ENCODE measurements at regions not wholly inside any gene's neighbourhood (a gene's known extent, or its start where the extent isn't known, plus 50 kb on each side); places are given as distances from the start of the nearest gene placed in this dataset.
"Not testable (repeated sequence)": the region's sequence is repeated elsewhere in the genome, so short reads cannot be mapped to it uniquely, and the experiment has no call there.

DNA sequence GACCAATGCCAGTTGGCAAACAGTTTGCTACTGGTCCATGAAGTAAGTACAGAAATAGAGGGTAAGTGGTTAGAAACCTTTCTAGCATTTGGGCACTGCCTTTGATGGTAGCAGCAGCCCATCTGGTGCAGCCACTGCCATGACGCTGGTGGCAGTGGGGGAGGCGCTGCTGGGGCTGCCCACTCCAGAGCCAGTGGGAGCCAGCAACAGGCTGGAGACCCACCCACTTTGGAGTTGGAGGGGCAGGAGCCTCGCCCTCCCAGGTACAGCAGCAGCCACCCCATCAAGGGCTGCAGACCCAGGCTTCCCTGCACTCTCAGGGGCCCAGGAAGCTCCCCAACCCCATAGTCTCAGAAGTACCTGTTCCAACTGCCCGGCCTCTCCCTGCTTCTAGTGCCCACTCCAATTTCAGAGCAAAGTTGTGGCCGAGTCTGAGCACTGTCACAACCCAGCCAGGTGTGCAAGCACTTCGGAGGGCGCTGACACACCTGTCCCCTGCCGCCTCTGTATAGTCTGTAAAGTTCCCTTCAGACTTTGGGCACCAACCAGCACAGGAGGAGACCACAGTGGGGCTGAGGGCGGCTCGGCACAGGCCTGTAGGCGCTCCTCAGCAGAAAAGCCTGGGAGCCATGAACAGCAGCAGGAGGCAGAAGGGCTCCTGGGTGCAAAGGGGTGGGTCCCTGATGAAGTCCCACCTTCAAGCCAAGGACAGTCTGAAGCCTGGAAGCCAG is 125.6 kb upstream of the CCDC150 start:
- in situ Hi-C loops (cut with MboI; ENCODE audit: low sequenced_read_pairs, unreplicated experiment), result no loop called here
- DNase-seq (ENCODE audit: low spot score), result no peak
- TF ChIP-seq, protein P1, sequence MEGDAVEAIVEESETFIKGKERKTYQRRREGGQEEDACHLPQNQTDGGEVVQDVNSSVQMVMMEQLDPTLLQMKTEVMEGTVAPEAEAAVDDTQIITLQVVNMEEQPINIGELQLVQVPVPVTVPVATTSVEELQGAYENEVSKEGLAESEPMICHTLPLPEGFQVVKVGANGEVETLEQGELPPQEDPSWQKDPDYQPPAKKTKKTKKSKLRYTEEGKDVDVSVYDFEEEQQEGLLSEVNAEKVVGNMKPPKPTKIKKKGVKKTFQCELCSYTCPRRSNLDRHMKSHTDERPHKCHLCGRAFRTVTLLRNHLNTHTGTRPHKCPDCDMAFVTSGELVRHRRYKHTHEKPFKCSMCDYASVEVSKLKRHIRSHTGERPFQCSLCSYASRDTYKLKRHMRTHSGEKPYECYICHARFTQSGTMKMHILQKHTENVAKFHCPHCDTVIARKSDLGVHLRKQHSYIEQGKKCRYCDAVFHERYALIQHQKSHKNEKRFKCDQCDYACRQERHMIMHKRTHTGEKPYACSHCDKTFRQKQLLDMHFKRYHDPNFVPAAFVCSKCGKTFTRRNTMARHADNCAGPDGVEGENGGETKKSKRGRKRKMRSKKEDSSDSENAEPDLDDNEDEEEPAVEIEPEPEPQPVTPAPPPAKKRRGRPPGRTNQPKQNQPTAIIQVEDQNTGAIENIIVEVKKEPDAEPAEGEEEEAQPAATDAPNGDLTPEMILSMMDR (IDR thresholded peaks at IDR 0.05; ENCODE audit: borderline replicate concordance, control extremely low read depth, extremely low read depth, insufficient read depth, missing control alignments), result no peak

DNA sequence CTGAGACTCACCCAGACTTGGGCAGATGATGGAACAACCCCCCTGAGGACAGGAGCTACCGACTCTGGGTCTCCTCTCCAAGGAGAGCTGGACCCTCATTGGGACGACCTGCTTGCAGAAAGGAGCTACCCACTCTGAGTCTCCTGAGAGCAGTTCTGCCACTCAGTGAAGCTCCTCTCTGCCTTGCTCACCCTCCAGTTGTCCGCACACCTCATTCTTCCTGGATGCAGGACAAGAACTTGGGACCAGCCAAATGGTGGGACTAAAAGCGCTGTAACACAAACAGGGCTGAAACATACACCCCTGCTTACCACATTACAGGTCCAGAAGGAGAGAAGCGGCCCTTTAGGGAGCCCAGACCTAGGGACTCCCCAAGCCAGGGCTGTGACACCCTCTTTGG is 124.9 kb upstream of the CCDC150 start:
- TF ChIP-seq, protein P1 (IDR thresholded peaks at IDR 0.05; ENCODE audit: borderline replicate concordance, control extremely low read depth, extremely low read depth, insufficient read depth, missing control alignments), result no peak
- in situ Hi-C loops (cut with MboI; ENCODE audit: low sequenced_read_pairs, unreplicated experiment), result no loop called here
- DNase-seq (ENCODE audit: low spot score), result no peak

DNA sequence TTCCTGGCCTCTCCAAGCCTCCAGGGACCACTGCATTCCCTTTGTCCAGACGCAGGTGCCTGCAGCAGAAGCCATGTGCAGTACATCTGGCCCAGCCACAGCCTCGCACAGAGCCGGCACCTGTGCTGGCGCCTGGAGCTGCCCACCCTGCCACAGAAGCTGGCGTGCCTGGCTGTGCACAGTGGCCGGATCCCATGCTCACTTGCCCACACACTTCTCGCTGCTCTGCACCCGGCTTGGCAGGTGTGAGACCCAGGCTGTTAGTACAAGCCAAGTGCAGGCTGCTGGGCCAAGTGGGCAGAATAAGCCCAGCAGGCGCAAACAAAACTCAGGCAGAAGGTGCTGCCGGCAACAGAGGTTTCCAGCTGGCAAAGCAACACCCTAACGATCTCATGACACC is 124.5 kb upstream of the CCDC150 start:
- in situ Hi-C loops (cut with MboI; ENCODE audit: low sequenced_read_pairs, unreplicated experiment), result no loop called here
- TF ChIP-seq, protein P1 (IDR thresholded peaks at IDR 0.05; ENCODE audit: borderline replicate concordance, control extremely low read depth, extremely low read depth, insufficient read depth, missing control alignments), result no peak
- DNase-seq (ENCODE audit: low spot score), result no peak

DNA sequence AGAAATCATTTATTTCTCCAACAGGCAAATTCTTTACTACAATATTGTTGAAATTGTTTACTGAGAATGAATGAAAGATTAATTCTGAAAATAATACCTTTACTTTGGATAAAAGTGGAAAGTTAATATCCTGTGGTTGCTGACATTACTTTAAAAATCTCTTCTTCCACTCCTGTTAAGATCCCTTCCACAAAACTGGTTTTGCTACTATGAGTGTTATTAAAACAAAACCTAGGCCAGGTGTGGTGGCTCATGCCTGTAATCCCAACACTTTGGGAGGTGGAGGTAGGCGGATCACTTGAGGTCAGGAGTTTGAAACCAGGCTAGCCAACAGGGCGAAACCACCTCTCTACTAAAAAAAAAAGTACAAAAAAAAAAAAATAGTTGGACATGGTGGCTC is 123.9 kb upstream of the CCDC150 start:
- TF ChIP-seq, protein P1 (IDR thresholded peaks at IDR 0.05; ENCODE audit: borderline replicate concordance, control extremely low read depth, extremely low read depth, insufficient read depth, missing control alignments), result no peak
- in situ Hi-C loops (cut with MboI; ENCODE audit: low sequenced_read_pairs, unreplicated experiment), result no loop called here
- no peak for DNase-seq (ENCODE audit: low spot score)

DNA sequence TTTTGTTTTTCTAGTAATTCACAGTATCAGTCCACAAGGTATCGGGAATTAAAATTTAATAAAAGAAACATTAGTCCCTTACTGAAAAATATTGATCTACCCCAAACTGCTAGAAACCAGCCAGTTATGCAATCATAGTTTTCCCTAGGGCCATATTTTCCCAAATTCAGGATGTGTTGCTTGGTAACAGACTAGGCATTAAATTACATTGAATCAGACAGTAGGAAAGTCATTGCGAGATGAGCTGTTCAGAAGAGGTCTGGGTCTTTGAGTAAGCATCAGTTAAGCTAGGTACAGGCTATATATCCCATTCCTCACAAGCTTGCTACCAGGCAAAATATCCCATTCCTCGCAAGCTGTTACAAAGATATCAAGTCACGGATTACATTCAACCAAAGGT is 123.0 kb upstream of the CCDC150 start:
- TF ChIP-seq, protein P1 (IDR thresholded peaks at IDR 0.05; ENCODE audit: borderline replicate concordance, control extremely low read depth, extremely low read depth, insufficient read depth, missing control alignments), result no peak
- in situ Hi-C loops (cut with MboI; ENCODE audit: low sequenced_read_pairs, unreplicated experiment), result no loop called here
- DNase-seq (ENCODE audit: low spot score), result no peak

DNA sequence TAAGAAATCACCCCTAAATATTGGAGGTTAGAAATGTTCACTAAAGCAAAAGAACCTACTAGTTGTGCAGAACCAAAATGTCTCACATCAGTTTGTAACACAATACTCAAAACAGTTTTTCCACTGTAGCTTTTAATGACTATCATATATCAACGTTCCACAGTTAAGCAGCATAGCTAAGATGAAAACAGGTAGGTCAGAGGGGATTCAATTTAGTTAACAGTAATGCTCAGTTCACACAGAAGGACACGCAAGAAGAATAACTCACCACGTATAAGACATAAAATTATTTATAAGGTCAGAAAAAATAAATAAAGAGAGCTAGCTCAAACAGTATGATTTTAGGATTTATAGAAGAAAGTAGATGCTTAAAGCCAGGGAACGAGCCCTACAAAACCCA is 118.9 kb upstream of the CCDC150 start:
- TF ChIP-seq, protein P1 (IDR thresholded peaks at IDR 0.05; ENCODE audit: borderline replicate concordance, control extremely low read depth, extremely low read depth, insufficient read depth, missing control alignments), result no peak

DNA sequence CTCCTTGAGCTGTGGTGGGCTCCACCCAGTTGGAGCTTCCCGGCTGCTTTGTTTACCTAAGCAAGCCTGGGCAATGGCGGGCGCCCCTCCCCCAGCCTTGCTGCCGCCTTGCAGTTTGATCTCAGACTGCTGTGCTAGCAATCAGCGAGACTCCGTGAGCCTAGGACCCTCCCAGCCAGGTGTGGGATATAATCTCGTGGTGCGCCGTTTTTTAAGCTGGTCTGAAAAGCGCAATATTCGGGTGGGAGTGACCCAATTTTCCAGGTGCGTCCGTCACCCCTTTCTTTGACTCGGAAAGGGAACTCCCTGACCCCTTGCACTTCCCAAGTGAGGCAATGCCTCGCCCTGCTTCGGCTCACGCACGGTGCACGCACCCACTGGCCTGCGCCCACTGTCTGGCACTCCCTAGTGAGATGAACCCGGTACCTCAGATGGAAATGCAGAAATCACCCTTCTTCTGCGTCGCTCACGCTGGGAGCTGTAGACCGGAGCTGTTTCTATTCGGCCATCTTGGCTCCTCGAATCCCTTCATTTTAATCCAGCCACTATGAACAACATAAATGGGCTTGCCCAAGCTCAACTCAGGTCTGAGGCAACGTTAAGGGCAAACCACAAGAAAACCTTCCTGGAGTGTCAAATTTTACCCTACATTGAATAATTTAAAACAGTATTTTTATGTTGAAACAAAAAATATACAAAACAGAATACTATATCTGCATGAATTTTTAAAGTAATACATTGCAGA is 112.4 kb upstream of the CCDC150 start:
- DNase-seq (ENCODE audit: low spot score); in situ Hi-C loops (cut with MboI; ENCODE audit: low sequenced_read_pairs, unreplicated experiment): not testable (repeated sequence)

More for the DNA sequence above, 118.9 kb upstream of the CCDC150 start:
- in situ Hi-C loops (cut with MboI; ENCODE audit: low sequenced_read_pairs, unreplicated experiment), result no loop called here
- DNase-seq (ENCODE audit: low spot score), result no peak

All from GM13976 (cell line).